ENCODE measurements at regions not wholly inside any gene's neighbourhood (a gene's known extent, or its start where the extent isn't known, plus 50 kb on each side); places are given as distances from the start of the nearest gene placed in this dataset.
"Not testable (repeated sequence)": the region's sequence is repeated elsewhere in the genome, so short reads cannot be mapped to it uniquely, and the experiment has no call there.

DNA sequence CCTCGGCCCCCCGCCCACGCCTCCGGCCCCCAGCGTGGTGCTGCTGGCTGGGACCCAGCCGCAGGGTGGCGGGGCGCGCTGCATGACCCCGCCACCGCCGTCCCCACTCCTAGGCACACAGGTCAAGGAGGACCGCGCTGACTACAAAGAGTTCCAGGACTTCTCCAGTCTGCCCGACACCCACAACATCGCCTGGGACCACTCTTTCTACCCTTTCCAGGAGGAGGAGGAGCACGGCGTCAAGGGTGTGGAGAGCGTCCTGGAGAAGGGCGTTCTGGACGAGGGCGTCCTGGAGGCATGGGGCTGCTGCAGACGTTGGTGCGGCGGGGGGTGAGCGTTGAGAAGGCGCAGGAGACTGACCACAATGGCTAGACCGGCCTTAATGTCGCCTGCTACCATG is 101.7 kb upstream of the OR4C13 start:
- H3K4me1 ChIP-seq (ENCODE audit: control insufficient read depth, insufficient read depth, low read length); H3K27me3 ChIP-seq (replicated peaks; ENCODE audit: control insufficient read depth, insufficient read depth, low read length); H3K9ac ChIP-seq (ENCODE audit: low read length); DNase-seq (ENCODE audit: low read depth); H3K9me3 ChIP-seq (ENCODE audit: control insufficient read depth, low read length); H3K4me3 ChIP-seq (ENCODE audit: low read length); H3K36me3 ChIP-seq (ENCODE audit: control insufficient read depth, insufficient read depth, low read length, severe bottlenecking): not testable (repeated sequence)

DNA sequence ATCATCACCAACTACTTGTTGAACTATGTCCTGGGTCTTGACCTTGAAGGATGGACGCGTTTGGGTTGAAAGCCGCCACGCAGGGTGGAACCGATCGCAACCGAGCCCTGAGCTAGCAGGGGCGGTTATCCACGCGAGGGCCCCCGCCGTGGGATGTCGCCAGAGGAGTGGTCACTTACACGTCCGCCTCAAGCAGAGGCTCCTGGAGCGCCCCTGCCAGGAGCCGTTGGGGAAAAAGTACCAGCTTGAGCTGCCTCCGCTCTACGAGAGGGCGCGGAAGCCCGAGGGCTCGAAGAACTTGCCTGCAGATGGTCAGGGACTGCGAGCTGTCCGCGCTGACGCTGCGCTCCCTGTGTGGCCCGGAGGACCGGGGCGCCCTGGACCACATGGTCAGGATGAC is 100.7 kb upstream of the OR4C13 start:
- H3K36me3 ChIP-seq (ENCODE audit: control insufficient read depth, insufficient read depth, low read length, severe bottlenecking) = no peaks in the 10 kb centered on the region

DNA sequence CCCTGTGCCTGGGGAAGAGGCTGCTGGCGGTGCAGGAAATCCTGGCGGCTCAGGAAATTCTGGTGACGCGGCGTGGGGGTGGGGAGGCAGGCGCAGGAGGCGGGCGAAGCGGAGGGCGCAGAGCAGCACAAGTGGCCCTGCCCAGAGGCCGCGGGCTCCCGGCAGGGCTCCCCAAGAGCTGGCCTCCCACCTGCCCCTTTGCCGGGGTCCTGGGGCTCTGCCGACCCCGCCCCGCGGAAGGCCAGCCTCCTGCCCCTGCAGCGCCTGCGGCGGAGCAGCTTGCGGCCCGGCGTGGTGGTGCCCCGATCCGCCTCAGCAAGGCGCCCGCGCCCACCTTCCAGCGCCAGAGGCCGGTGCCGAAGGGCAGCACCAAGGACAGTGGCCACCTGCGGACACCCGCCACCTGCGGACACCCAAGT is 100.2 kb upstream of the OR4C13 start:
- H3K4me1 ChIP-seq (ENCODE audit: control insufficient read depth, insufficient read depth, low read length) = no peaks in the 10 kb centered on the region
- no peak overlapping the region for H3K4me3 ChIP-seq (ENCODE audit: low read length)
- no peak for DNase-seq (ENCODE audit: low read depth)
- no peaks in the 10 kb centered on the region for H3K36me3 ChIP-seq (ENCODE audit: control insufficient read depth, insufficient read depth, low read length, severe bottlenecking)
- H3K27me3 ChIP-seq (replicated peaks; ENCODE audit: control insufficient read depth, insufficient read depth, low read length) = no peaks in the 10 kb centered on the region
- H3K9ac ChIP-seq (ENCODE audit: low read length) = no peak overlapping the region
- no peaks in the 10 kb centered on the region for H3K9me3 ChIP-seq (ENCODE audit: control insufficient read depth, low read length)

More for the DNA sequence above, 100.7 kb upstream of the OR4C13 start:
- Histone ChIP-seq H3K4me1 (ENCODE audit: control insufficient read depth, insufficient read depth, low read length) (no peaks in the 10 kb centered on the region), H3K9ac (ENCODE audit: low read length) (no peak overlapping the region), H3K27me3 (replicated peaks; ENCODE audit: control insufficient read depth, insufficient read depth, low read length) (no peaks in the 10 kb centered on the region), H3K9me3 (ENCODE audit: control insufficient read depth, low read length) (no peaks in the 10 kb centered on the region), H3K4me3 (ENCODE audit: low read length) (no peak overlapping the region)
- no peak for DNase-seq (ENCODE audit: low read depth)

DNA sequence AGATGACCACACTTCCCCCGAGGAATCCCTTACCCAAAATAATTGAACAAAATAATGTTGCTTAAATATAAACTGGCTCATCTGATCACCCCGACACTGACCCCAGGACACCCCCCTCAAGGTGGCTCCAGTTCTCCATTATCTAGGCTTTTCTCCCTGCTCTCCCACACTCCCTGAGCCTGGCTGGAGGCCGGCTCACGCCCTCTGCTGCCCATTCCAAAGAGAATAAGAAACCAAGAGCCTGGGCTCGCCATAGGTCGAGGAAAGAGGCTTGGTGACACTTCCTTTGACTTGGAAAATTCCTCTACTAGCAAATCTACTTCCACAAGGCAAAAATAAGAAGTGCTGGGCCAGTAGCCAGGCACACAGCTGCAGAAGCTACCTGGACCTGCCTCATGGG is 63.3 kb upstream of the OR4C13 start:
- not testable (repeated sequence) for H3K4me3 ChIP-seq (ENCODE audit: low read length); H3K9ac ChIP-seq (ENCODE audit: low read length); H3K4me1 ChIP-seq (ENCODE audit: control insufficient read depth, insufficient read depth, low read length); H3K36me3 ChIP-seq (ENCODE audit: control insufficient read depth, insufficient read depth, low read length, severe bottlenecking); DNase-seq (ENCODE audit: low read depth); H3K9me3 ChIP-seq (ENCODE audit: control insufficient read depth, low read length); H3K27me3 ChIP-seq (replicated peaks; ENCODE audit: control insufficient read depth, insufficient read depth, low read length)

GRCh38 chr11:49891910-49892671 is 60.1 kb upstream of the OR4C13 start:
- H3K4me1 ChIP-seq (ENCODE audit: control insufficient read depth, insufficient read depth, low read length); H3K4me3 ChIP-seq (ENCODE audit: low read length); H3K36me3 ChIP-seq (ENCODE audit: control insufficient read depth, insufficient read depth, low read length, severe bottlenecking); DNase-seq (ENCODE audit: low read depth); H3K27me3 ChIP-seq (replicated peaks; ENCODE audit: control insufficient read depth, insufficient read depth, low read length); H3K9ac ChIP-seq (ENCODE audit: low read length); H3K9me3 ChIP-seq (ENCODE audit: control insufficient read depth, low read length): not testable (repeated sequence)

DNA sequence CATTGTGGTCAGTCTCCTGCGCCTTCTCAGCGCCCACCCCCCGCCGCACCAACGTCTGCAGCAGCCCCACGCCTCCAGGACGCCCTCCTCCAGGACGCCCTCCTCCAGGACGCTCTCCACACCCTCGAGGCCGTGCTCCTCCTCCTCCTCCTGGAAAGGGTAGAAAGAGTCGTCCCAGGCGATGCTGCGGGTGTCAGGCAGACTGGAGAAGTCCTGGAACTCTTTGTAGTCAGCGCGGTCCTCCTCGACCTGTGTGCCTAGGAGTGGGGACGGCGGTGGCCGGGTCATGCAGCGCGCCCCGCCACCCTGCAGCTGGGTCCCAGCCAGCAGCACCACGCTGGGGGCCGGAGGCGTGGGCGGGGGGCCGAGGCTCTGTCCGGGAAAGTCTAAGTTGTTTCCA is 58.7 kb upstream of the OR4C13 start:
- not testable (repeated sequence) for DNase-seq (ENCODE audit: low read depth); H3K36me3 ChIP-seq (ENCODE audit: control insufficient read depth, insufficient read depth, low read length, severe bottlenecking); H3K4me1 ChIP-seq (ENCODE audit: control insufficient read depth, insufficient read depth, low read length); H3K4me3 ChIP-seq (ENCODE audit: low read length); H3K9ac ChIP-seq (ENCODE audit: low read length); H3K27me3 ChIP-seq (replicated peaks; ENCODE audit: control insufficient read depth, insufficient read depth, low read length)
- peaks cover 11% of the 10 kb centered on the region for H3K9me3 ChIP-seq (ENCODE audit: control insufficient read depth, low read length)
